Stomach smooth muscle (tissue), 2 donors: ENCODE measurements at regions not wholly inside any gene's neighbourhood (a gene's known extent, or its start where the extent isn't known, plus 50 kb on each side); places are given as distances from the start of the nearest gene placed in this dataset.

Experiments used
- H3K27ac ChIP-seq: one replicate; pipeline ENCODE4 v1.7.0; 2013; ENCODE audit warnings: mild to moderate bottlenecking, low read length, inconsistent platforms
- H3K27me3 ChIP-seq, 2 donors: one replicate each; pipeline ENCODE4 v1.7.0; 2013; ENCODE audit warnings: low read length in 2 of 2; ENCODE audit not compliant: insufficient read depth in 2 of 2, control insufficient read depth in 1 of 2
- H3K36me3 ChIP-seq, 2 donors: one replicate each; pipeline ENCODE4 v1.7.0; 2013; ENCODE audit warnings: low read length in 2 of 2; ENCODE audit not compliant: control insufficient read depth in 2 of 2, insufficient read depth in 2 of 2
- H3K4me1 ChIP-seq: one replicate; pipeline ENCODE4 v1.7.0; 2013; ENCODE audit warnings: low read length; ENCODE audit not compliant: control insufficient read depth, insufficient read depth
- H3K4me3 ChIP-seq, 2 donors: one replicate each; pipeline ENCODE4 v1.7.0; 2013; ENCODE audit warnings: low read length in 2 of 2
- H3K9ac ChIP-seq, 2 donors: one replicate each; pipeline ENCODE4 v1.7.0; 2013; ENCODE audit warnings: low read length in 2 of 2, mild to moderate bottlenecking in 1 of 2
- H3K9me3 ChIP-seq, 2 donors: one replicate each; pipeline ENCODE4 v1.7.0; 2013; ENCODE audit warnings: low read length in 2 of 2; ENCODE audit not compliant: control insufficient read depth in 2 of 2
- donor health status: healthy.
- donor health status: Pancreatic carcinoma.

DNA sequence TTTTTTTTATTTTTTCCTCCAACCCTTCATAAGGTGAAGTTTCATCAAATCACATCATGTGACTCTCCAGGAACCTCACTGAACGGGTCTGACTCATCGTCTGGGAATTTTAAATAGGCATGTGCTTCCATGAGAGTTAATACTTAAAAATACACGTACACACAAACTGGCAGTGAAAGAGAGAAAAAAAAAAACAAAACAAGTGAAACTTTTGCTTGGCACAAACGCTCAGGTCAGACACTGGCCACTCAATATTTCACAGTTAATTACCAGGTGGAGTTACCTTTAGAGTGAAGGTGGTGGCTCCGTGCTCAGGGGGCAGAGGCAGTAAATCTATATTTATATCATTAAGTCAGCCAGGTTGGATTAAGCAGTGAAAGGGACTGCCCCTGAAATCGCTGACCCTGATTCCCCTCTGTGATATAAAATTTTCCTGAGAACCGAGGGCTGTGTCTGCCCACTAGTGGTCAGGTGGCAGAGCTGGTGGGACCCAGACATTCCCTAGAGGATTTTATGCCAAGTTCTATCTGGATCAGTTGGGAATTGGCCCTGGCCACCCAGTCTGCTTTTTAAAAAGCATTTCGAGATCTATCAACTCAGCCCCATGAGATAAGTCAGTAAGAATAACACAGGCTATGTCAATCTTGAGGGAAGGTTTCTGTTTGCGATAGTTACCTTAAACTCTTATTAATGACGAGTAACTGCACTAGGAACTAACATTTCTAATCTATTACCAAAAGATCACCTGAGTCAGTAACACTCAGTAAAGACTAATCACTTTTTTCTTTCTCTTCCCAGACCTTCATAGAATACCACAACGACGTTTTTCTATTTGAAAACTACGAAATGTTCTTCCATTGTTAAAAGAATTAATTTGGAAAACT lies 259.1 kb downstream of the HDGFL1 start:
- Histone ChIP-seq H3K36me3 (no peaks in the 10 kb centered on the region), H3K9ac (no peak overlapping the region), H3K27me3 (no peaks in the 10 kb centered on the region), H3K9me3 (no peaks in the 10 kb centered on the region), H3K4me3 (peak overlapping the region in 1 of 2 donors; percentile 13), H3K27ac (no peak overlapping the region), H3K4me1 (peaks cover 5% of the 10 kb centered on the region)

DNA sequence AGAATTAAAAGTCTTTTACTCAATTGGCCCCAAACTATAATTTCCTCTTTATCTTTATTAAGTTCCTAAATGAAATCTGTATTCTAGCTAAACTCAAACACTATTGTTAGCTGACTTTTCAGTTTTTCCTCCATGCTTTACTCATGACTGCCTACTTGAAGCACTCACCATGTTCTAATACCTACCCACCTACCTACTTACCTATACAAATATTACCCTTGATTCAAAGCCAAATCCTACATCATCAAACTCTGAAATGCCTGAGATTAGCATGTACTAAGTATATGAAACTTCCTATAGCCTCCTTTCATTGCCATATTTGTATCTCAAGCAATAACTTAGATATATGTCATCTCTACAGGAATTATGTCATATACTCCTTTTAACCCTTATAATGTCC lies 259.7 kb downstream of the HDGFL1 start:
- Histone ChIP-seq H3K27me3 (no peaks in the 10 kb centered on the region), H3K27ac (no peak overlapping the region), H3K9ac (no peak overlapping the region), H3K9me3 (no peaks in the 10 kb centered on the region), H3K36me3 (no peaks in the 10 kb centered on the region), H3K4me3 (no peak overlapping the region), H3K4me1 (peaks cover 5% of the 10 kb centered on the region)

DNA sequence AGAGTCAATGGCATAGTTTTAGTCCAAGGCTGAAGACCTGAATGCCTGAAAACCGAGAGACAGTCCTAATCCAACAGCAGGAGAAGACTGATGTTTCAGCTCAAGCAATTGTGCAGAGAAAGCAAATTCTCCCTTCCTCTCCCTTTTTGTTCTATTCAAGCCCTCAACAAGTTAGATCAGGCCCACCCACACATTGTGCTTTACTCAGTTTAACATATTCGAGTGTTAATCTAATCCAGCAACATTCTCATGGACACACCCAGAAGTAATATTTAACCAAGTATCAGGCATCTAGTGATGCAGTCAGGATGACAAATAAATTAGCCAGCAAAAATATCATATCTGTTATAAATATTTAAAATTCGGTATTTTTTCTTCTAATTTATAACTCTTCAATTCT lies 261.1 kb downstream of the HDGFL1 start:
- Histone ChIP-seq H3K27ac (no peak overlapping the region), H3K9ac (no peak overlapping the region), H3K4me3 (no peak overlapping the region), H3K4me1 (peaks cover 5% of the 10 kb centered on the region), H3K27me3 (no peaks in the 10 kb centered on the region), H3K9me3 (no peaks in the 10 kb centered on the region), H3K36me3 (no peaks in the 10 kb centered on the region)

DNA sequence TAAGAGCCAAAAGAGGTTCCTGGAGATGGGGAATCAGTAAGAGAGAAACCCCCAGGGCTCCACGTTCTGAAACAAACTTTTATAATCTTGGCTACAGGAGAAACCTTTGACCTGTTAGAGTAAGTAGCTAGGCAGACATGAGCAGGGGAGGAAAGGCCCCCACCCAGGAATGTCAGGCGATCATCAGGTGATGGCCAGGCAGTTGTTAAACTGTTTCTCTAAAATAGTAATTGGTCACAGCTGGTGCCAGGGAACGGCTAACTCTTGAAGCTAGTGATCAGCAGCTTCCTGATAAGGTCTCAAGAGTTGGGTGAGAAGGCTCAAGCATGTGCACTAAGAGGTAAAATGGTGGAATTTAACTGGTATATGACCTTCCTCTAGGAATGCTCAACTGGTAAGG lies 263.8 kb downstream of the HDGFL1 start:
- H3K9me3 ChIP-seq: no peaks in the 10 kb centered on the region
- no peak overlapping the region for H3K4me3 ChIP-seq
- no peak overlapping the region for H3K27ac ChIP-seq
- H3K9ac ChIP-seq: no peak overlapping the region
- no peaks in the 10 kb centered on the region for H3K27me3 ChIP-seq
- H3K36me3 ChIP-seq: no peaks in the 10 kb centered on the region
- H3K4me1 ChIP-seq: peaks cover 5% of the 10 kb centered on the region

DNA sequence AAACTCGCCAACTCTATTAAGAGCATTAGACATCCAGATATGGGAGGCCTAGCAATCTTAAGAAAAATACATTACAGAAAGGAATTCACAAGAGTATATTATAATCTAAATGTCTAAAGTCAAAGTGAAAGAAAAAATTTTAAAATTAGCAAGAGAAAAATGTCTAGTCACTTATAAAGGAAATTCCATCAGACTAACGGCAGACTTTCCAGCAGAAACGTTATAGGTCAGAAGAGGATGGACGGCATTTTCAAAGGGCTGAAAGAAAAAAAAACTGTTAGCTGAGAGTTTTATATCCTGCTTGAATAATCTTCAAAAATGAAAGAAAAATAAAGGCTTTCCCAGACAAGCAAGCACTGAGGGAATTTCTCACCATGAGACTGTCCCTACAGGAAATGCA lies 269.0 kb downstream of the HDGFL1 start:
- Histone ChIP-seq H3K9me3 (no peaks in the 10 kb centered on the region), H3K4me3 (no peak overlapping the region), H3K36me3 (no peaks in the 10 kb centered on the region), H3K27me3 (no peaks in the 10 kb centered on the region), H3K27ac (no peak overlapping the region), H3K9ac (no peak overlapping the region), H3K4me1 (no peaks in the 10 kb centered on the region)

DNA sequence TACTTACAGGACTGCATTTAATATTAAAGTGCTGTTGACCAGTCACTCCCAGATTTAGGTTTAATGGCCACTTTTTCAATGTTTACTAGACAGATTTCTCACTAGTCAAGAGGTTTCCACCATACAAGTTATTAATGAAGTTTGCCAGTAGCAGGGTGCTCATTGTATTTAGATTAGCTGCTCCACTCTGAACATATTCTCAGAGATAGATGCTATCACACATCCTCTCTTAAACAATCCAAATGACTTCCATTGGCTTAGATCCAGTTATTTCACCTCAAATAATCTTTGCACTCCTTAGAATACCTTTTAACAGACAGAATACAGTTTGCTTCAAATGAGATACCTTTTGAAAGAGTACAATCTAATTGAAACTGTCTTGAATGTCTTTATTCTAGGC lies 276.1 kb downstream of the HDGFL1 start:
- no peaks in the 10 kb centered on the region for H3K36me3 ChIP-seq

DNA sequence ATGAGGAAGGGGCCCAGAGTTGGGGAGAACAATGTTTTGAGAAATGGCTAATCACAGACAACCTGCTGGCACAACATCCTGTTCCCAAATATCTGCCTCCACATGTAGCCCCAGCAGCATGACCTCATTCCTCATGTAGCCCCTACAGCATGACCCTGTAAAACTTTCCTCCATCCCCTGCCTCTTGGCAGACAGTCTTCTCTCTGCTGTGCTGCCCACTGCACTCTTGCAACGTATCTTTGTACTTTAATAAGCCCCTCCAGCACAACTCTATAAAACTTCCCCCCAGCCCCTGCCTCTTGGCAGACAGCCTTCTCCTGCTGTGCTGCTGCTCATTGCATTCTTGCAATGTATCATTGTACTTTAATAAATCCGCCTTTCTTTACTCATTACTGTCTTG lies 278.8 kb downstream of the HDGFL1 start:
- Histone ChIP-seq H3K27ac (no peak overlapping the region), H3K27me3 (no peaks in the 10 kb centered on the region)

More for the DNA sequence above, 276.1 kb downstream of the HDGFL1 start:
- Histone ChIP-seq H3K27me3 (no peaks in the 10 kb centered on the region), H3K4me1 (no peaks in the 10 kb centered on the region), H3K27ac (no peak overlapping the region), H3K9me3 (no peaks in the 10 kb centered on the region), H3K4me3 (no peak overlapping the region), H3K9ac (no peak overlapping the region)

DNA sequence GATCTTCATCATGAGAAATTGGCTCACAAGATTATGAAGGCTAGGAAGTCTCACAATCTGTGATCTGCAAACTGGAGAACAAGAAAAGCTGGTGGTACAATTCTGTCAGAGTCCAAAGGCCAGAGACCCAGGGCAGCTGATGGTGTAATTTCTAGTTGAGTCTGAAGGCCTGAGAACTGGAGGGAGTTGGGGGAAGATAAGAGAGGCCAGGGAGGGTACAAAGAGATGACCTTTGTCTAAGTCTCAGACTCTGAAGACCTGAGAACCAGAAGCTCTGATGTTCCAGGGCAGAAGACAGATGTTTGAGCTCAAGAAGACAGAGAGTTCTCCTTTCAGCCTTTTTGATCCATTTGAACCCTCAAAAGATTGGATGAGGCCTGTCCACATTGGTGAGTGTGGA lies 280.6 kb downstream of the HDGFL1 start:
- Histone ChIP-seq H3K27ac (no peak overlapping the region), H3K4me3 (no peak overlapping the region), H3K36me3 (no peaks in the 10 kb centered on the region), H3K9ac (no peak overlapping the region), H3K27me3 (no peaks in the 10 kb centered on the region), H3K9me3 (no peaks in the 10 kb centered on the region), H3K4me1 (no peaks in the 10 kb centered on the region)

More for the DNA sequence above, 278.8 kb downstream of the HDGFL1 start:
- Histone ChIP-seq H3K9ac (no peak overlapping the region), H3K9me3 (no peaks in the 10 kb centered on the region), H3K4me3 (no peak overlapping the region), H3K4me1 (no peaks in the 10 kb centered on the region), H3K36me3 (no peaks in the 10 kb centered on the region)

DNA sequence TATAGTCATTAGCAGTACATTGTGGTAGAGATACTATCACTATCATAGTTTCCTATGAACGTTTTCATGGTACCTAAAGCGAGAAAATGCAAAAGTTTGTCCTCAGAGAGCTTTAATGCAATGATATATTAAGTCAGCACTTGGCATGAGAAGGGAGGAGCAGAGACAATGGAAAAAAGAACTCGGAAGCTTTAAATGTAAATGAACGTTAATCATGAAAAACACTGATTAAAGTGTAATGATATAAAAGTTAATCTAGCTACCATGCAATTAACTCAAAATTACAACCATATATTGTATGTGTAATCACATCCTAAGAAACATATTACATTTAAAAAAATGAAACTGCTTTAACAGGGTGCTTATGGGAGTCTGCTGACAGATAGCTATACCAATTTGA lies 282.7 kb downstream of the HDGFL1 start:
- Histone ChIP-seq H3K36me3 (no peaks in the 10 kb centered on the region), H3K27me3 (no peaks in the 10 kb centered on the region)

DNA sequence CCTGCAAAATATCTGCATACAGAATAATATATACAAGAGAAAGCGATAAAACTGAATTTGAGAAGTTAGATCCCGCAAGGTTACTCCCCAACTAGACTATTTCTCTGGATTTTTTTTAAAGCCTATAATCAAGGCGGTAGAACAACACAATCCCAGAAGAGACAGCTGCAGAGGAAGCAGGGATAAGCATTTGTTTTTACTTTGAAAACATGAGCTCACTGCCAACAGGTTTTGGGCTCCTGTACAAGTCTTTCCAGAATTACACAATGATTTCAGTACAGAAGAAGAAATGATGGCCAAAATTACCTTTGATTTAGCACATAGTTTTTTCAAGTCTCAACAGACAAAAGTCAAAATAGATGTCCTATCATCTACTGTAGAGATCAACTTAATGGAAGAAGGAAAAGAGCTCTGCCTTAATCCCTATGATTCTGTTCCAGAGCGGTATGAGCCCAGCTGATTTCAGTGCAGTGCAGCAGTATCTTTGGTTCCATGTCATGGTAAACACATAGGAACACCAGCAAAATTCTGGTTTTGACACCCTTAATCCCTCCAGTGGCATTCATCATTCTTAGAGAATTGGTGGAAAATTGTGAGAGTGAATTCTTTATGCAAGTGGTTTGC lies 304.3 kb downstream of the HDGFL1 start:
- H3K27me3 ChIP-seq: no peaks in the 10 kb centered on the region
- no peak overlapping the region for H3K27ac ChIP-seq
- no peaks in the 10 kb centered on the region for H3K4me1 ChIP-seq
- H3K4me3 ChIP-seq: no peak overlapping the region
- H3K36me3 ChIP-seq: no peaks in the 10 kb centered on the region
- no peak overlapping the region for H3K9ac ChIP-seq
- no peaks in the 10 kb centered on the region for H3K9me3 ChIP-seq

More for the DNA sequence above, 282.7 kb downstream of the HDGFL1 start:
- Histone ChIP-seq H3K9me3 (no peaks in the 10 kb centered on the region), H3K4me3 (no peak overlapping the region), H3K9ac (no peak overlapping the region), H3K4me1 (no peaks in the 10 kb centered on the region), H3K27ac (no peak overlapping the region)

DNA sequence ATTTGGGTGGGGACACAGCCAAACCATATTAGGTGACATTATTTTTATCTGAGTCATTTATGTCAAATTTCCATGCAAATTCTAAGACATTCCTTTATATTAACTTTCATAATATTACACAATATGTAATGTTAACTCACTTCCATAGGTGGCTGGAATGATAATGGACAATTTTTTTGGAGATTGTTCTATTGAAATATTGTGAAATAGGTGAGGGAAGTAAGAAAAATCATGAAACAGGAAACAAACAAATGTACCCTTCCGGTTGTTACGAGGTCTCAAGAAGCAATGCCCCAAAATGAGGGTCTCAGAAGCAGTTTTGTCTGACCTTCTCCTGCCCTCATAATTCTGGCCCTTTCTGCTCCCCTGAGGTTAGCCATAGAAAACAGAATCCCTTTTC lies 306.5 kb downstream of the HDGFL1 start:
- Histone ChIP-seq H3K4me3 (no peak overlapping the region), H3K4me1 (peaks cover 3% of the 10 kb centered on the region), H3K9me3 (no peaks in the 10 kb centered on the region), H3K27ac (no peak overlapping the region), H3K27me3 (no peaks in the 10 kb centered on the region), H3K36me3 (no peaks in the 10 kb centered on the region), H3K9ac (no peak overlapping the region)
